ENCODE measurements at regions not wholly inside any gene's neighbourhood (a gene's known extent, or its start where the extent isn't known, plus 50 kb on each side); places are given as distances from the start of the nearest gene placed in this dataset.
A peak's percentile ranks its signal among the peaks of the same experiment; 100 is the strongest.

GRCh38 chr1:87733386-87733785, 404.7 kb downstream of the LMO4 start:
- no peak for ATAC-seq

- ATAC-seq = no peak
Observed at GRCh38 chr1:87735750-87736149, 407.1 kb downstream of the LMO4 start.

- ATAC-seq = no peak
Observed at GRCh38 chr1:87739141-87739540, 410.5 kb downstream of the LMO4 start.

GRCh38 chr1:87739704-87740103, 411.0 kb downstream of the LMO4 start:
- ATAC-seq = no peak

DNA sequence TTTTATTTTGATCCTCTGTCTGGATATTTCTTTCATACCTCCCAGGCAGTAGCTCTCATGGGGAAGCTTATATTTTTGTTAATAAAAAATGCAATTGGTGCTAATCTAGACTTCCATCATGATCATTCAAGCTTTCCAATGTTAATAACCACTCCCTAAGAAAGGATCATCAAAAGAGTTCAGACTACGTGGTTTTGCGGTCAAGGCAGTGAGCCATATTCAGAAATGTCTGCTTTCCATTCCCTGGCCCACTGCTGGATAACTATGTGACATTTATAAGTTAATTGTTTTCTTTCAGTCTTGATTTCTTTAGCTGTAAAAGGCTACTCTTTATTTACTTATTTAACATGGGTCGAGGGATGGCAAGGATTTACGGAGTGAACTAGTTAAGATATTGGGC, 414.6 kb downstream of the LMO4 start:
- ATAC-seq = no peak

- no peak for ATAC-seq
Observed at GRCh38 chr1:87744056-87744455, 415.4 kb downstream of the LMO4 start.

DNA sequence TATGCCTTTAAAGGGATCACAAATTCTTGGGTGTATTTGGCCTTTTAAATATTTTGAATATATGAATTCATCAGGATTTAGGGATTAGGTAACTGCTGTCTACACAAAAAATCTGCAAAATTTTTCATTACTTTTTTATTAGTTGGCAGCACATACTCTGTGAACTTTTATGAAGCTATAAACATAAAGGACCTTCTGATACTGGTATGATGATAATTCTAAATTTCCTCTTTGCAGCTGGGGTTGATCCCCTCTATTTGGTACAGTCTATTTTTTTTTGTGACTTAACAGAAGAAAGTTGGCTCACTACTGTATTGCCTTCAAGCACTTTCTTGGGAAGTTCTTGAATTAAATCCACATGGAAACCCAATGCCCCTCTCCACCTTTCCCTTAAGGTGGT, 416.1 kb downstream of the LMO4 start:
- no peak for ATAC-seq

DNA sequence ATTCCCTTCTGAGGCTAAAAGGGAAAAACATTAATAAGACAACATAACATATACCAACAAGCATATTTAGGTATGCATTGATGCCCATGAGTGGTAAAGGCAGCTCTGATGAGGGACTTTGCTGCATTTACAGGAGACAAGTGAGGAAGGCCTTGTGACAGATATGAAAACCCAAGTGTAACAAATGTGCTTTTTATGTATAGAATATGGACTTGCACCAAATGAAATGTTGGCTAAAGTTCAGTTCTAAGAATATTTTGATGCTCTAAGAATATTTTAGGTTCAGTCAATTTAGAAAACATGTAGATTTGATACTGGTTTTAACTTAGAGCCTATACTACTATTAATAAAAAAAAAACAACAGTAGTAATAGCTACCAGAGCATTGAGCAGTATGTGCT, 424.7 kb downstream of the LMO4 start:
- ATAC-seq = no peak

GRCh38 chr1:87754139-87754538, 425.5 kb downstream of the LMO4 start:
- peak; percentile 23 for ATAC-seq

DNA sequence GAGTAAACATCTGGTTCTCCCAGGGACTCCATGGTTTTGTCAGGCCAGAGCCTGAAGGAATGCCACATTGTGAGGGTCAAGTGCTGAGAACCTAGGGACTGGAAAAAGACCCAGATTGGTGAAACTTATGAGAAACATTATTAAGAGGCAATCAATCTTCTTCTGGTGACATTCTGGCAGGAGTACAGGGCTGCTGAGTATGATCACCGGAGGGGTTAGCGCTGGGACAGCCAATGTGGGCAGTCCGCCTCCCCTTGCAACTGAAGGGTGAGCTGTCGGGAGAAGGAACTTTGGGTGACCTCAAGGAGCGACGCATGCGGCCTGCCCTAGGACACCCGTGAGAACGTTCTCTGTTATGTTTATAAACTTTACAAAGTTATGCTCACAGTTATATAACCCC, 429.0 kb downstream of the LMO4 start:
- no peak for ATAC-seq

- no peak for ATAC-seq
Observed at GRCh38 chr1:87759421-87760087, 430.9 kb downstream of the LMO4 start.

DNA sequence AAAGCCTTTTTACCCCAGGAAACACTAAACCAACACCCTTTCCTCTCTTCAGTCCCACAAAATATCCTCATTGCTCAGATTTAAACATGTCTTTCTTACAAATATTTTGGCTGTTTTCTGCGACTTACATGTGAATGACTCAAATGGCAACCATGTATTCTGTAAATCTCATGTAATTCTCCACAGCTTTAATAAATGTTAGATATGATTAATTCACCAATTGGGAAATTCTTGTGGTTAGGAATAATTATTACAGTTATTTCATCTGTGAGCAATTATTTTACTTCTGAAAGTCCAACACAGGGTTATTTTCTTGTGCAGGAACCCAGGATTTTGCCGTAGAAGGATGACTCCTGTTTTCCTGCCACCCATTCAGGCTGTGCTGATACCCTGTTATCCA, 431.5 kb downstream of the LMO4 start:
- ATAC-seq = no peak

GRCh38 chr1:87760654-87761053, 432.0 kb downstream of the LMO4 start:
- no peak for ATAC-seq

GRCh38 chr1:87763483-87763882, 434.8 kb downstream of the LMO4 start:
- ATAC-seq = no peak

DNA sequence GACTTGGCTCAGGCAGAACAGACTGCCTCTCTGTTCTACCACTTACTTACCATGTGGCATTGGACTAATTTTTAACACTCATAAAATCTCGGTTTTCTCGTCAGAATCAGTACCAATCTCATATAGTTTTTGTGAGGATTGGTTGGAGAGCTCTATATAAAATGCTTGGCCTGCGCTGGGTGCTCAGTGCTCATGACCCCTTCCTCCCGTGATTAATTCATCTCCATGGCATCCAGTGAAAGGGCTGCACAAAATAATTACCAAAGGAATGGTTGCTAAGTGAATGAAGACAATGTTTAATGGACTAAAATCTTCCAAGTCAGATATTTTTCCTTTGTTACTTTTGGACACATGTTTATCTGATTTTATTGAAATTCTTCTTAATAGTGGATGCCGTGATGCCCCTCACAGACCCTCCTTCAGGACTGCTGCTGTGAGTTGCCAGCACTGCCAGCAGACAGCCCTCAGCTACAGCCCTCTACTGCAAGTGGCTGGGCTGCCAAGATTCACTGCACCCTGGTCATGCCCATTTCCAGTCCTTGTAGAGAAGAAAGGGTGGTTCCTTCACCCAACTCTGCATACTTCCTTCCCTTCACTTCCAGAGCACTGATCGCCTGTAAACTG, 436.5 kb downstream of the LMO4 start:
- no peak for ATAC-seq

- no peak for ATAC-seq
Observed at GRCh38 chr1:87765681-87766070, 437.0 kb downstream of the LMO4 start.

- peak; percentile 90 for ATAC-seq
Observed at GRCh38 chr1:87766737-87767136, 438.1 kb downstream of the LMO4 start.

DNA sequence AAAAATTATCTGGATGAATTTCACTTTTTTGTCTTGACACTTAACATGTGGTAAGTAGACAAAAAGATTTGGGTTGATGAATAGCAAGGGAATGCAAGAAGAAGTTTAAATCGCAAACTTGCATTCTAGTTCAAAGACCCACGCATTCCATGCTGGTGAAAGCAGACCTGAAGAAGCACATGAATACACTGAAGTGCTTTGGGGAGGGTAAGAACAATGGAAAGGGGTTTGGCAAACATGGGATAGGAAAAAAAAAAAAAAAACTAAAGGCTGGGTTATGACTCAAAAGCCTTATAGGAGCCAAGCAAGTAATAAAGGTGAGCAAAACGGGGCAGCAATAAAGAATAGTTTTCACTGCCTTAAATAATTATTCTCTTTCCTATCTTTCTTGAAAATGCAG, 450.2 kb downstream of the LMO4 start:
- ATAC-seq = no peak

GRCh38 chr1:87781554-87781953, 452.9 kb downstream of the LMO4 start:
- ATAC-seq = no peak

DNA sequence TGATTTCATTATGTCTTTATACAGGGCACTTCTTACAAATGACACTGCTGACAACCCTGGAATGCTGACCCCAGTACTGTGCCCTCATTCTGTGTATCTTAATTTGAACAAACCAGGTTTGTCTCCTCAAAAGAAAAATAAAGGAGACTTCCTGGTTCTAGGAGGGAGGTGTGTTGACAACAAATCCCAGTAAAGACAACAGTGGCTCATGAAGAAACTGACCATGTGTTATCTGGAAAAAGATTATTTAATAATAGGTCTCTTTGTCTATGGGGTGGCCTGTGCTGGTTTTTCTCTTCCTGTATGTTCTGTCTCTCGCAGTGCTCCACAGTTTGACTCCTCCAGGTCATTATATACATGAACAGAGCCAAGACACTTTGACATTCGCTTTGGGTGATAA, 454.6 kb downstream of the LMO4 start:
- ATAC-seq = no peak

- no peak for ATAC-seq
Observed at GRCh38 chr1:87785386-87785785, 456.7 kb downstream of the LMO4 start.

GRCh38 chr1:87786229-87786628, 457.5 kb downstream of the LMO4 start:
- ATAC-seq = no peak

- no peak for ATAC-seq
Observed at GRCh38 chr1:87786861-87787545, 458.3 kb downstream of the LMO4 start.

GRCh38 chr1:87787551-87787950, 458.9 kb downstream of the LMO4 start:
- no peak for ATAC-seq
